Suprapubic skin (tissue), 4 donors: ENCODE measurements at regions not wholly inside any gene's neighbourhood (a gene's known extent, or its start where the extent isn't known, plus 50 kb on each side); places are given as distances from the start of the nearest gene placed in this dataset.

Experiments
- CTCF ChIP-seq, 2 donors: fragments of 200-600 bp in 1 of 2; fragments of 450-650 bp in 1 of 2; sonication (generic) in 1 of 2; IDR thresholded peaks; one replicate each; pipeline ENCODE4 v1.5.1; 2016 to 2019; ENCODE audit warnings: antibody characterized with exemption in 2 of 2, mild to moderate bottlenecking in 1 of 2, moderate library complexity in 1 of 2
- EP300 ChIP-seq: sonication (generic); formaldehyde crosslinking; IDR thresholded peaks from one replicate; pipeline ENCODE4 v1.6.1; 2017; ENCODE audit warnings: antibody characterized with exemption
- POLR2A ChIP-seq, 2 donors: fragments of 450-650 bp; IDR thresholded peaks; one replicate each; pipeline ENCODE4 v1.6.1; 2017; ENCODE audit warnings: antibody characterized with exemption in 2 of 2, mild to moderate bottlenecking in 2 of 2, moderate library complexity in 2 of 2
- POLR2AphosphoS5 ChIP-seq, 3 donors: sonication (generic); formaldehyde crosslinking; IDR thresholded peaks; one replicate each; pipeline ENCODE4 v1.6.1; 2017; ENCODE audit warnings: antibody characterized with exemption in 3 of 3

GRCh38 chr18:25886283-25886682 lies 204.1 kb downstream of the SS18 start:
- TF ChIP-seq EP300 = no peak
- TF ChIP-seq POLR2AphosphoS5 (IDR thresholded peaks at IDR 0.05) = no peak
- TF ChIP-seq CTCF (IDR thresholded peaks at IDR 0.05) = no peak
- TF ChIP-seq POLR2A (IDR thresholded peaks at IDR 0.05) = no peak
